ENCODE measurements at regions not wholly inside any gene's neighbourhood (a gene's known extent, or its start where the extent isn't known, plus 50 kb on each side); places are given as distances from the start of the nearest gene placed in this dataset.

DNA sequence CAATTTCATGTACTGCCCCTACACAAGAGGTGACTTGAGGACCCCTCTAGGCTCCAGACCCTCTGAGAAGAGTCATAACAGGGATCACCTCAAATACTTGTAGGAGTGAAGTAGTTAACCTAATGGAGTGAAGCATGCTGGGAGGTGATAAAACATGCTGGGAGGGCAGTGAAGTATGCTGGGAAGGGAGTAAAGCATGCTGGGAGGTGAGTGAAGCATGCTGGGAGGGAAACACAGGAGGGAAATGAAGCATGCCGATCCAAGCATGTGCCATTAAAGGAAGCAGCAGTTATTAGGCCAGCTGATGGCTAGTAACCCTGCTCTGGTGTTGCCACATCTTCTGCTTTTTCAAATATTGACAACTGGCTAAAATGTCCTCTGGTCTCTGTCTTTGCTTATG is 70.7 kb upstream of the TRHDE start:
- Histone ChIP-seq H2AK5ac (ENCODE audit: low read depth, low read length) (no peak overlapping the region), H4K91ac (ENCODE audit: insufficient read depth, low read depth, low read length) (no peak overlapping the region), H3K18ac (ENCODE audit: low read depth, low read length) (no peak overlapping the region), H4K8ac (ENCODE audit: low read depth in 2 of 2, low read length in 2 of 2) (no peak overlapping the region), H2BK5ac (ENCODE audit: low read depth, low read length, poor library complexity, severe bottlenecking) (no peak overlapping the region), H3K79me1 (ENCODE audit: low read depth in 1 of 2, low read length in 2 of 2) (no peaks in the 10 kb centered on the region), H2BK15ac (ENCODE audit: low read depth, low read length) (no peak overlapping the region), H3K4me3 (ENCODE audit: insufficient read depth, low read depth, low read length) (no peak overlapping the region), H2BK20ac (ENCODE audit: low read depth, low read length) (no peak overlapping the region), H3K27me3 (ENCODE audit: control insufficient read depth, insufficient read depth, low read length) (peaks cover 1% of the 10 kb centered on the region; the same call in 1 of the 2 replicates), H3K9ac (ENCODE audit: low read depth, low read length) (no peak overlapping the region), H4K5ac (ENCODE audit: low read depth, low read length) (no peak overlapping the region), H3K27ac (ENCODE audit: insufficient read depth, low read length) (no peak overlapping the region), H3K23ac (ENCODE audit: low read depth, low read length) (no peak overlapping the region), H3K4me1 (ENCODE audit: control insufficient read depth, insufficient read depth, low read length) (no peaks in the 10 kb centered on the region), H2AFZ (replicated peaks; ENCODE audit: low read length, poor library complexity) (no peak overlapping the region), H4K20me1 (ENCODE audit: insufficient read depth, low read length) (no peaks in the 10 kb centered on the region), H3K14ac (replicated peaks; ENCODE audit: low read depth, low read length) (no peak overlapping the region), H3K4ac (ENCODE audit: low read depth, low read length) (no peak overlapping the region), H2AK9ac (replicated peaks; ENCODE audit: low read depth, low read length, poor library complexity) (no peak overlapping the region), H3K56ac (ENCODE audit: extremely low read depth, insufficient read depth, low read length) (no peak overlapping the region), H3K36me3 (ENCODE audit: control insufficient read depth, insufficient read depth, low read length) (no peaks in the 10 kb centered on the region), H3K9me1 (ENCODE audit: insufficient read depth, low read length) (no peaks in the 10 kb centered on the region), H2BK120ac (ENCODE audit: low read depth, low read length) (no peak overlapping the region), H3K9me3 (ENCODE audit: control insufficient read depth, insufficient read depth, low read length) (no peaks in the 10 kb centered on the region), H3K4me2 (ENCODE audit: low read depth, low read length) (no peak overlapping the region)
- in situ Hi-C loops (cut with MboI; ENCODE audit: low sequenced_read_pairs) (no loop called here), dilution Hi-C loops (cut with HindIII; ENCODE audit: low sequenced_read_pairs, unreplicated experiment) (no loop called here), intact Hi-C loops (cut with micrococcal nuclease) (no loop called here)
- ChIA-PET POLR2A (ENCODE audit: unreplicated experiment) (interaction anchor here (0.6 kb wide), 1 partner anchor 15 kb away, joined by 3 read pairs; no protein-coding TSS in a partner anchor), CTCF (no interaction called here)
- ATAC-seq (ENCODE audit: low read depth), result no peak
- DNase-seq, result no peak
- TF ChIP-seq FOS (IDR thresholded peaks at IDR 0.05; ENCODE audit: low read depth, low read length), result no peak
- no peak for TF ChIP-seq NFE2L2 (IDR thresholded peaks at IDR 0.05; ENCODE audit: low read depth, low read length)
- TF ChIP-seq MAZ (IDR thresholded peaks at IDR 0.05; ENCODE audit: borderline replicate concordance, low read depth, low read length), result no peak
- TF ChIP-seq, protein P1, sequence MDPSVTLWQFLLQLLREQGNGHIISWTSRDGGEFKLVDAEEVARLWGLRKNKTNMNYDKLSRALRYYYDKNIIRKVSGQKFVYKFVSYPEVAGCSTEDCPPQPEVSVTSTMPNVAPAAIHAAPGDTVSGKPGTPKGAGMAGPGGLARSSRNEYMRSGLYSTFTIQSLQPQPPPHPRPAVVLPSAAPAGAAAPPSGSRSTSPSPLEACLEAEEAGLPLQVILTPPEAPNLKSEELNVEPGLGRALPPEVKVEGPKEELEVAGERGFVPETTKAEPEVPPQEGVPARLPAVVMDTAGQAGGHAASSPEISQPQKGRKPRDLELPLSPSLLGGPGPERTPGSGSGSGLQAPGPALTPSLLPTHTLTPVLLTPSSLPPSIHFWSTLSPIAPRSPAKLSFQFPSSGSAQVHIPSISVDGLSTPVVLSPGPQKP (IDR thresholded peaks at IDR 0.05; ENCODE audit: borderline replicate concordance, low read depth, low read length), result no peak
- no TSS peak for BruUV-seq (replicated peaks)
- WGBS, 2 experiments (ENCODE audit: extremely low coverage in 2 of 2, insufficient read length in 1 of 2), result no CpG with 5 or more reads among the region's 1 CpG
